MCF 10A (cell line): ENCODE measurements at regions not wholly inside any gene's neighbourhood (a gene's known extent, or its start where the extent isn't known, plus 50 kb on each side); places are given as distances from the start of the nearest gene placed in this dataset.

ENCODE experiments used
- BruUV-seq: library from RNA; stranded (reverse); fragments of 400-500 nt; replicated peaks from 2 replicates; lab custom pipeline; 2021; lab: Mats Ljungman, UMichigan
- CTCF ChIA-PET: fragments of 300-600 bp; sonication (Branson Sonifier 250); formaldehyde crosslinking; extraction: SDS; loops from one replicate; lab custom pipeline; 2021; ENCODE audit warnings: antibody characterized with exemption, inconsistent platforms; lab: Yijun Ruan, JAX
- POLR2A ChIA-PET: fragments of 300-600, 350-650 bp; sonication (Branson Sonifier 250); formaldehyde crosslinking; extraction: SDS; loops from one replicate; lab custom pipeline; 2020; ENCODE audit warnings: antibody characterized with exemption, inconsistent platforms; lab: Yijun Ruan, JAX
- DNase-seq: peaks from one replicate; pipeline ENCODE4 v3.0.0-alpha.2; 2018; ENCODE audit not compliant: unreplicated experiment
- H3K27ac Mint-ChIP-seq: one replicate; pipeline ENCODE4 v1.8.0; 2022; ENCODE audit warnings: mild to moderate bottlenecking, low read depth, mixed read lengths; ENCODE audit not compliant: unreplicated experiment
- H3K27me3 Mint-ChIP-seq: one replicate; pipeline ENCODE4 v1.8.0; 2022; ENCODE audit warnings: mixed read lengths; ENCODE audit not compliant: insufficient read depth, unreplicated experiment
- H3K36me3 Mint-ChIP-seq: one replicate; pipeline ENCODE4 v1.8.0; 2022; ENCODE audit warnings: mild to moderate bottlenecking, moderate library complexity, mixed read lengths; ENCODE audit not compliant: insufficient read depth, unreplicated experiment
- H3K4me1 Mint-ChIP-seq: one replicate; pipeline ENCODE4 v1.8.0; 2022; ENCODE audit warnings: mixed read lengths; ENCODE audit not compliant: insufficient read depth, unreplicated experiment
- H3K4me3 Mint-ChIP-seq: one replicate; pipeline ENCODE4 v1.8.0; 2022; ENCODE audit warnings: mild to moderate bottlenecking, moderate library complexity, mixed read lengths; ENCODE audit not compliant: unreplicated experiment
- H3K9me3 Mint-ChIP-seq: one replicate; pipeline ENCODE4 v1.8.0; 2022; ENCODE audit warnings: mixed read lengths; ENCODE audit not compliant: unreplicated experiment
- intact Hi-C: fragments of 100-400 bp; cut with micrococcal nuclease; formaldehyde crosslinking; loops from 2 replicates; pipeline ENCODE4 v1.14.1; 2022
- TF ChIP-seq, protein P1 (sequence below): fragments of 200-600 bp; IDR thresholded peaks from one replicate; pipeline ENCODE4 v1.8.0; 2022; ENCODE audit warnings: antibody characterized with exemption, mild to moderate bottlenecking; ENCODE audit not compliant: unreplicated experiment

GRCh38 chr7:54326592-54327167 lies 215.5 kb upstream of the VSTM2A start:
- no peak overlapping the region for H3K27ac Mint-ChIP-seq
- POLR2A ChIA-PET = no interaction called here
- H3K36me3 Mint-ChIP-seq = no peaks in the 10 kb centered on the region
- no TSS peak for BruUV-seq
- no peak for DNase-seq
- CTCF ChIA-PET = interaction anchor here (0.9 kb wide), 1 partner anchor 11 kb away, joined by 3 read pairs; no protein-coding TSS in a partner anchor
- peaks cover 7% of the 10 kb centered on the region for H3K9me3 Mint-ChIP-seq
- no peaks in the 10 kb centered on the region for H3K4me1 Mint-ChIP-seq
- TF ChIP-seq, protein P1, sequence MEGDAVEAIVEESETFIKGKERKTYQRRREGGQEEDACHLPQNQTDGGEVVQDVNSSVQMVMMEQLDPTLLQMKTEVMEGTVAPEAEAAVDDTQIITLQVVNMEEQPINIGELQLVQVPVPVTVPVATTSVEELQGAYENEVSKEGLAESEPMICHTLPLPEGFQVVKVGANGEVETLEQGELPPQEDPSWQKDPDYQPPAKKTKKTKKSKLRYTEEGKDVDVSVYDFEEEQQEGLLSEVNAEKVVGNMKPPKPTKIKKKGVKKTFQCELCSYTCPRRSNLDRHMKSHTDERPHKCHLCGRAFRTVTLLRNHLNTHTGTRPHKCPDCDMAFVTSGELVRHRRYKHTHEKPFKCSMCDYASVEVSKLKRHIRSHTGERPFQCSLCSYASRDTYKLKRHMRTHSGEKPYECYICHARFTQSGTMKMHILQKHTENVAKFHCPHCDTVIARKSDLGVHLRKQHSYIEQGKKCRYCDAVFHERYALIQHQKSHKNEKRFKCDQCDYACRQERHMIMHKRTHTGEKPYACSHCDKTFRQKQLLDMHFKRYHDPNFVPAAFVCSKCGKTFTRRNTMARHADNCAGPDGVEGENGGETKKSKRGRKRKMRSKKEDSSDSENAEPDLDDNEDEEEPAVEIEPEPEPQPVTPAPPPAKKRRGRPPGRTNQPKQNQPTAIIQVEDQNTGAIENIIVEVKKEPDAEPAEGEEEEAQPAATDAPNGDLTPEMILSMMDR = no peak
- intact Hi-C loops = no loop called here
- H3K27me3 Mint-ChIP-seq = peaks cover 11% of the 10 kb centered on the region
- no peak overlapping the region for H3K4me3 Mint-ChIP-seq

- Mint-ChIP-seq H3K4me3 (no peak overlapping the region), H3K36me3 (no peaks in the 10 kb centered on the region), H3K4me1 (no peaks in the 10 kb centered on the region), H3K9me3 (no peaks in the 10 kb centered on the region), H3K27ac (no peak overlapping the region), H3K27me3 (no peaks in the 10 kb centered on the region)
- intact Hi-C loops = loop anchor here (10.0 kb wide), 1 partner anchor 86 kb away; no protein-coding TSS in a partner anchor
- TF ChIP-seq, protein P1 = no peak
- ChIA-PET CTCF (no interaction called here), POLR2A (no interaction called here)
- no peak for DNase-seq
- BruUV-seq = no TSS peak
Measured at GRCh38 chr7:54330216-54330800, 211.9 kb upstream of the VSTM2A start.

DNA sequence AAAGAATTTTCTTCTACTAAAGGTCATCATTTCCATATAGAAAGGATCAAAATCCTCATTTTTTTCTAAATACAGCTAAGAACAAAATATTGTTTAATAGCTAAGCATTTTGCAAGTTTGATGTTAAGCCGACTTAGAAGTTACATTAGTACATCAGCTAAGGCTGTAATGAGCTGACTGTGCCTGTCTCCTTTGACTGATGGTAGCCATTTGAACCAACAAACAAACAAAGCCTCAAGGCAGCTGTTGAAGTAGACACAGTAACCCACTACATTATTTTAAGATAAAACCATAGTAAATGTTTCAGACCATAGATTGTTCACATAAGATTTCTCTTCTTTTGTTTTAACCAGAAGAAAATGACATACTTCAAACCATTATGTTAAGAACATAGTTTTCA lies 210.9 kb upstream of the VSTM2A start:
- H3K27ac Mint-ChIP-seq = no peak overlapping the region
- H3K27me3 Mint-ChIP-seq = no peaks in the 10 kb centered on the region
- no peaks in the 10 kb centered on the region for H3K36me3 Mint-ChIP-seq
- intact Hi-C loops = loop anchor here (10.0 kb wide), 1 partner anchor 87 kb away; no protein-coding TSS in a partner anchor
- ChIA-PET CTCF (interaction anchor here (1.4 kb wide), 1 partner anchor 80 kb away, joined by 4 read pairs; no protein-coding TSS in a partner anchor), POLR2A (no interaction called here)
- TF ChIP-seq, protein P1 = no peak
- H3K9me3 Mint-ChIP-seq = no peaks in the 10 kb centered on the region
- no TSS peak for BruUV-seq
- no peak for DNase-seq
- H3K4me3 Mint-ChIP-seq = no peak overlapping the region
- no peaks in the 10 kb centered on the region for H3K4me1 Mint-ChIP-seq

- no peaks in the 10 kb centered on the region for H3K27me3 Mint-ChIP-seq
- no TSS peak for BruUV-seq
- no peak overlapping the region for H3K27ac Mint-ChIP-seq
- H3K36me3 Mint-ChIP-seq = no peaks in the 10 kb centered on the region
- TF ChIP-seq, protein P1 = no peak
- no peak overlapping the region for H3K4me3 Mint-ChIP-seq
- H3K4me1 Mint-ChIP-seq = no peaks in the 10 kb centered on the region
- no peaks in the 10 kb centered on the region for H3K9me3 Mint-ChIP-seq
- DNase-seq = no peak
- ChIA-PET POLR2A (no interaction called here), CTCF (interaction anchor here (1.4 kb wide), 1 partner anchor 81 kb away, joined by 4 read pairs; no protein-coding TSS in a partner anchor)
- intact Hi-C loops = loop anchor here (10.0 kb wide), 1 partner anchor 88 kb away; no protein-coding TSS in a partner anchor
Measured at GRCh38 chr7:54332301-54332700, 209.9 kb upstream of the VSTM2A start.
